C4-2B (cell line): ENCODE measurements at regions not wholly inside any gene's neighbourhood (a gene's known extent, or its start where the extent isn't known, plus 50 kb on each side); places are given as distances from the start of the nearest gene placed in this dataset.

Experiments
- ZFX ChIP-seq: fragments of 450-650 bp; IDR thresholded peaks from 2 replicates; pipeline ENCODE4 v1.6.1; 2017
- TF ChIP-seq, protein P1 (sequence below): fragments of 450-650 bp; conservative IDR thresholded peaks from 2 replicates; pipeline ENCODE4 v1.5.1; 2017; ENCODE audit warnings: mild to moderate bottlenecking

GRCh38 chr18:8519102-8519501 lies 90.1 kb upstream of the RAB12 start:
- TF ChIP-seq, protein P1, sequence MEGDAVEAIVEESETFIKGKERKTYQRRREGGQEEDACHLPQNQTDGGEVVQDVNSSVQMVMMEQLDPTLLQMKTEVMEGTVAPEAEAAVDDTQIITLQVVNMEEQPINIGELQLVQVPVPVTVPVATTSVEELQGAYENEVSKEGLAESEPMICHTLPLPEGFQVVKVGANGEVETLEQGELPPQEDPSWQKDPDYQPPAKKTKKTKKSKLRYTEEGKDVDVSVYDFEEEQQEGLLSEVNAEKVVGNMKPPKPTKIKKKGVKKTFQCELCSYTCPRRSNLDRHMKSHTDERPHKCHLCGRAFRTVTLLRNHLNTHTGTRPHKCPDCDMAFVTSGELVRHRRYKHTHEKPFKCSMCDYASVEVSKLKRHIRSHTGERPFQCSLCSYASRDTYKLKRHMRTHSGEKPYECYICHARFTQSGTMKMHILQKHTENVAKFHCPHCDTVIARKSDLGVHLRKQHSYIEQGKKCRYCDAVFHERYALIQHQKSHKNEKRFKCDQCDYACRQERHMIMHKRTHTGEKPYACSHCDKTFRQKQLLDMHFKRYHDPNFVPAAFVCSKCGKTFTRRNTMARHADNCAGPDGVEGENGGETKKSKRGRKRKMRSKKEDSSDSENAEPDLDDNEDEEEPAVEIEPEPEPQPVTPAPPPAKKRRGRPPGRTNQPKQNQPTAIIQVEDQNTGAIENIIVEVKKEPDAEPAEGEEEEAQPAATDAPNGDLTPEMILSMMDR: no peak
- TF ChIP-seq ZFX: no peak
